ENCODE measurements at regions not wholly inside any gene's neighbourhood (a gene's known extent, or its start where the extent isn't known, plus 50 kb on each side); places are given as distances from the start of the nearest gene placed in this dataset.
"Not testable (repeated sequence)": the region's sequence is repeated elsewhere in the genome, so short reads cannot be mapped to it uniquely, and the experiment has no call there.

DNA sequence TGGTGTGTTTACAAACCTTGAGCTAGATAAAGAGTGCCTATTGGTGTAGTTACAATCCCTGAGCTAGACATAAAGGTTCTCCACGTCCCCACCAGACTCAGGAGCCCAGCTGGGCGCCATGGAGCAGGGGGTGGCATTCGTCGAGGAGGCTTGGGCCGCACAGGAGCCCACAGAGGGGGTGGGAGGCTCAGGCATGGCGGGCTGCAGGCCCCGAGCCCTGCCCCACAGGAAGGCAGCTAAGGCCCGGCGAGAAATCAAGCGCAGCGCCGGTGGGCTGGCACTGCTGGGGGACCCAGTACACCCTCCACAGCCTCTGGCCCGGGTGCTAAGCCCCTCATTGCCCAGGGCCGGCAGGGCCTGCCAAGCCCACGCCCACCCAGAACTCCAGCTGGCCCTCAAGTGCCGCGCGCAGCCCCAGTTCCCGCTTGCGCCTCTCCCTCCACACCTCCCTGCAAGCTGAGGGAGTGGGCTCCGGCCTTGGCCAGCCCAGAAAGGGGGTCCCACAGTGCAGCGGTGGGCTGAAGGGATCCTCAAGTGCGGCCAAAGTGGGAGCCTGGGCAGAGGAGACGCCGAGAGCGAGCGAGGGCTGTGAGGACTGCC, 562.1 kb upstream of the LUZP2 start:
- H3K9me3 ChIP-seq (ENCODE audit: control insufficient read depth, insufficient read depth, low read depth, low read length); H3K4me1 ChIP-seq (ENCODE audit: control insufficient read depth, insufficient read depth, low read length); H3K27ac ChIP-seq (ENCODE audit: low read depth, low read length); H3K4me3 ChIP-seq (ENCODE audit: low read depth, low read length); H3K27me3 ChIP-seq (ENCODE audit: control insufficient read depth, insufficient read depth, low read length); H3K9ac ChIP-seq (ENCODE audit: low read length); H3K36me3 ChIP-seq (ENCODE audit: control insufficient read depth, insufficient read depth, low read length): not testable (repeated sequence)

GRCh38 chr11:23942117-23942815, 554.6 kb upstream of the LUZP2 start:
- not testable (repeated sequence) for H3K9me3 ChIP-seq (ENCODE audit: control insufficient read depth, insufficient read depth, low read depth, low read length); H3K27ac ChIP-seq (ENCODE audit: low read depth, low read length); H3K27me3 ChIP-seq (ENCODE audit: control insufficient read depth, insufficient read depth, low read length); H3K36me3 ChIP-seq (ENCODE audit: control insufficient read depth, insufficient read depth, low read length); H3K9ac ChIP-seq (ENCODE audit: low read length); H3K4me1 ChIP-seq (ENCODE audit: control insufficient read depth, insufficient read depth, low read length); H3K4me3 ChIP-seq (ENCODE audit: low read depth, low read length)

- H3K9ac ChIP-seq (ENCODE audit: low read length): no peak overlapping the region
- H3K4me1 ChIP-seq (ENCODE audit: control insufficient read depth, insufficient read depth, low read length): no peaks in the 10 kb centered on the region
- H3K36me3 ChIP-seq (ENCODE audit: control insufficient read depth, insufficient read depth, low read length): no peaks in the 10 kb centered on the region
- no peak overlapping the region for H3K4me3 ChIP-seq (ENCODE audit: low read depth, low read length)
- H3K27me3 ChIP-seq (ENCODE audit: control insufficient read depth, insufficient read depth, low read length): no peaks in the 10 kb centered on the region
- H3K9me3 ChIP-seq (ENCODE audit: control insufficient read depth, insufficient read depth, low read depth, low read length): peaks cover 4% of the 10 kb centered on the region; the same call in 1 of the 2 replicates
- H3K27ac ChIP-seq (ENCODE audit: low read depth, low read length): no peak overlapping the region
Observed at GRCh38 chr11:23944923-23945322, 551.9 kb upstream of the LUZP2 start.

GRCh38 chr11:23947883-23948282, 549.0 kb upstream of the LUZP2 start:
- H3K4me1 ChIP-seq (ENCODE audit: control insufficient read depth, insufficient read depth, low read length): no peaks in the 10 kb centered on the region
- no peaks in the 10 kb centered on the region for H3K27me3 ChIP-seq (ENCODE audit: control insufficient read depth, insufficient read depth, low read length)
- H3K36me3 ChIP-seq (ENCODE audit: control insufficient read depth, insufficient read depth, low read length): no peaks in the 10 kb centered on the region
- no peak overlapping the region for H3K4me3 ChIP-seq (ENCODE audit: low read depth, low read length)
- H3K27ac ChIP-seq (ENCODE audit: low read depth, low read length): no peak overlapping the region
- no peaks in the 10 kb centered on the region for H3K9me3 ChIP-seq (ENCODE audit: control insufficient read depth, insufficient read depth, low read depth, low read length)
- no peak overlapping the region for H3K9ac ChIP-seq (ENCODE audit: low read length)

GRCh38 chr11:23948851-23949250, 548.0 kb upstream of the LUZP2 start:
- Histone ChIP-seq H3K4me3 (ENCODE audit: low read depth, low read length) (no peak overlapping the region), H3K27me3 (ENCODE audit: control insufficient read depth, insufficient read depth, low read length) (no peaks in the 10 kb centered on the region)

DNA sequence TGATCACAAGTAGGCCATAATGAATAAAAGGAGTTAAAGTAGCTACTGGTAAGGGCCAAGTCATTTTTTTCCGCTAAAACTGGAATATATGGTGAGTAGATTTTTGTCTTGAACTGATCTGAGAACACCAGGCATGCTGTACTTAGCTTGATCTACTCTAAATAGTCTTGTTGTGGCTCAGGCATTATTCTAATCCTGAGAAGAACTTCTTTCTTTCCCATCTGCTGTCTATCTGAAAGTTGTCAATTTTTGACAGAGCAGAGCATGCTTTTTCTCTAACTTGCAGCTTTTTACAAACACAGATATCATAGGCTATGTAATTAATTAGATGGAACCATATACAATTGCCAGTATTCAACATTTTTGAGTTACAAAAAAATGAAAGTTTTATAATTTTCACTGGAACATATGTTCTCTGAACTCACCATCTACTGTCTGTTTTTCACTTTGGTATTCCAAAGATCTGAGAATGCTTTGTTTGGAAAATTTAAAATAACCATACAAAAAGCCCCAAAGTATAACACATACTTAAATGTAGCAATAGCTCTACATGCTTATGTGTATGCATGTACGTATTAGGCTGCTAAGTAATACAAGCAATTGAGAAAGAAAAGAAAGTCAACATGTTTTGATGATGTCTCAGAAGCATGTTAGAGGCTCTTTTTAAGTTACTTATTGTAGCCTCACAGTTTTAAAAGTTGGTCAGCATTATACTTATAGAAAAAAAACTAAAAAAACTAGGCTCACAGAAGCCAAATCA, 542.7 kb upstream of the LUZP2 start:
- Histone ChIP-seq H3K9ac (ENCODE audit: low read length) (no peak overlapping the region), H3K4me3 (ENCODE audit: low read depth, low read length) (no peak overlapping the region), H3K36me3 (ENCODE audit: control insufficient read depth, insufficient read depth, low read length) (no peaks in the 10 kb centered on the region), H3K27ac (ENCODE audit: low read depth, low read length) (no peak overlapping the region), H3K4me1 (ENCODE audit: control insufficient read depth, insufficient read depth, low read length) (peaks cover 10% of the 10 kb centered on the region), H3K27me3 (ENCODE audit: control insufficient read depth, insufficient read depth, low read length) (no peaks in the 10 kb centered on the region), H3K9me3 (ENCODE audit: control insufficient read depth, insufficient read depth, low read depth, low read length) (no peaks in the 10 kb centered on the region)

More at GRCh38 chr11:23948851-23949250, 548.0 kb upstream of the LUZP2 start:
- H3K9me3 ChIP-seq (ENCODE audit: control insufficient read depth, insufficient read depth, low read depth, low read length): no peaks in the 10 kb centered on the region
- H3K36me3 ChIP-seq (ENCODE audit: control insufficient read depth, insufficient read depth, low read length): no peaks in the 10 kb centered on the region
- no peak overlapping the region for H3K9ac ChIP-seq (ENCODE audit: low read length)
- H3K4me1 ChIP-seq (ENCODE audit: control insufficient read depth, insufficient read depth, low read length): no peaks in the 10 kb centered on the region
- H3K27ac ChIP-seq (ENCODE audit: low read depth, low read length): no peak overlapping the region

- Histone ChIP-seq H3K4me3 (ENCODE audit: low read depth, low read length) (no peak overlapping the region), H3K9me3 (ENCODE audit: control insufficient read depth, insufficient read depth, low read depth, low read length) (no peaks in the 10 kb centered on the region), H3K9ac (ENCODE audit: low read length) (no peak overlapping the region), H3K36me3 (ENCODE audit: control insufficient read depth, insufficient read depth, low read length) (no peaks in the 10 kb centered on the region), H3K27ac (ENCODE audit: low read depth, low read length) (no peak overlapping the region), H3K4me1 (ENCODE audit: control insufficient read depth, insufficient read depth, low read length) (peaks cover 16% of the 10 kb centered on the region), H3K27me3 (ENCODE audit: control insufficient read depth, insufficient read depth, low read length) (no peaks in the 10 kb centered on the region)
Observed at GRCh38 chr11:23954730-23955129, 542.1 kb upstream of the LUZP2 start.

GRCh38 chr11:23956586-23956985, 540.3 kb upstream of the LUZP2 start:
- Histone ChIP-seq H3K4me3 (ENCODE audit: low read depth, low read length) (no peak overlapping the region), H3K27me3 (ENCODE audit: control insufficient read depth, insufficient read depth, low read length) (no peaks in the 10 kb centered on the region), H3K27ac (ENCODE audit: low read depth, low read length) (no peak overlapping the region), H3K36me3 (ENCODE audit: control insufficient read depth, insufficient read depth, low read length) (no peaks in the 10 kb centered on the region), H3K9me3 (ENCODE audit: control insufficient read depth, insufficient read depth, low read depth, low read length) (no peaks in the 10 kb centered on the region), H3K4me1 (ENCODE audit: control insufficient read depth, insufficient read depth, low read length) (peaks cover 19% of the 10 kb centered on the region), H3K9ac (ENCODE audit: low read length) (no peak overlapping the region)

DNA sequence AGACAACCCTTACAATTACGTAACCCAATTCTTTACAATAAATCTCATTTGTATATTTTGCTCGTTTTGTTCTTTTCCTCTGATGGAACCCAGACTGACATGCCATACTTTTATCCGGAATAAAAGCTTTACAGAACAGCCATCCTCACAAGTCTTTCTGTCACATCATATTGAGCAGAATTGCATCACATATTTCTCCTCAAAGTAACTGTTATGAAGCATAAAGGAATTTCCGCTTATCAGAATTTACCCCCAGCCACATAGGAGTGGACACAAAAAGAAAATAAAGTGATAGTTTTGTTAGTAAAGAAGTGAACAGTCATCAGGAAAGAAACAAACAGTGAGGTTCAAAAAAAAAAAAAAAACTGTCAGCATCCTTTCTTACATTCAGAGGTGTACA, 539.5 kb upstream of the LUZP2 start:
- Histone ChIP-seq H3K9me3 (ENCODE audit: control insufficient read depth, insufficient read depth, low read depth, low read length) (no peaks in the 10 kb centered on the region), H3K27ac (ENCODE audit: low read depth, low read length) (no peak overlapping the region), H3K4me3 (ENCODE audit: low read depth, low read length) (no peak overlapping the region), H3K36me3 (ENCODE audit: control insufficient read depth, insufficient read depth, low read length) (no peaks in the 10 kb centered on the region), H3K9ac (ENCODE audit: low read length) (no peak overlapping the region), H3K27me3 (ENCODE audit: control insufficient read depth, insufficient read depth, low read length) (no peaks in the 10 kb centered on the region), H3K4me1 (ENCODE audit: control insufficient read depth, insufficient read depth, low read length) (peaks cover 19% of the 10 kb centered on the region)

GRCh38 chr11:23959462-23959861, 537.4 kb upstream of the LUZP2 start:
- Histone ChIP-seq H3K27ac (ENCODE audit: low read depth, low read length) (no peak overlapping the region), H3K27me3 (ENCODE audit: control insufficient read depth, insufficient read depth, low read length) (no peaks in the 10 kb centered on the region), H3K36me3 (ENCODE audit: control insufficient read depth, insufficient read depth, low read length) (no peaks in the 10 kb centered on the region), H3K4me3 (ENCODE audit: low read depth, low read length) (no peak overlapping the region), H3K9ac (ENCODE audit: low read length) (no peak overlapping the region), H3K9me3 (ENCODE audit: control insufficient read depth, insufficient read depth, low read depth, low read length) (peaks cover 2% of the 10 kb centered on the region; the same call in 1 of the 2 replicates), H3K4me1 (ENCODE audit: control insufficient read depth, insufficient read depth, low read length) (peaks cover 19% of the 10 kb centered on the region)

All from HUES6 (cell line).